Neural progenitor cell (in vitro differentiated cells): ENCODE measurements at regions not wholly inside any gene's neighbourhood (a gene's known extent, or its start where the extent isn't known, plus 50 kb on each side); places are given as distances from the start of the nearest gene placed in this dataset.

Experiments used
- DNase-seq: peaks from one replicate; pipeline ENCODE4 v3.0.0-alpha.2; 2016; ENCODE audit warnings: low spot score
- H2AFZ ChIP-seq: fragments of 200-600 bp; sonication (generic); replicated peaks from 2 replicates; pipeline ENCODE4 v1.6.1; 2016; ENCODE audit warnings: antibody characterized with exemption
- H3F3A ChIP-seq: fragments of 200-600 bp; sonication (generic); 2 replicates; pipeline ENCODE4 v1.6.1; 2016; ENCODE audit warnings: antibody characterized with exemption, low read depth
- H3K27ac ChIP-seq: fragments of 200-600 bp; sonication (generic); 2 replicates; pipeline ENCODE4 v1.5.1; 2016; ENCODE audit warnings: mild to moderate bottlenecking
- H3K27me3 ChIP-seq: fragments of 200-600 bp; sonication (generic); 2 replicates; pipeline ENCODE4 v1.6.1; 2016; ENCODE audit warnings: mild to moderate bottlenecking, moderate library complexity
- H3K36me3 ChIP-seq: fragments of 200-600 bp; sonication (generic); 2 replicates; pipeline ENCODE4 v1.5.1; 2016
- H3K4me1 ChIP-seq: fragments of 200-600 bp; sonication (generic); 2 replicates; pipeline ENCODE4 v1.6.1; 2016; ENCODE audit warnings: mixed run types
- H3K4me2 ChIP-seq: fragments of 200-600 bp; sonication (generic); 2 replicates; pipeline ENCODE4 v1.6.1; 2016
- H3K4me3 ChIP-seq: fragments of 200-600 bp; sonication (generic); 2 replicates; pipeline ENCODE4 v1.5.1; 2016
- H3K79me2 ChIP-seq: fragments of 200-600 bp; sonication (generic); 2 replicates; pipeline ENCODE4 v1.6.1; 2016; ENCODE audit warnings: low read depth
- H3K9ac ChIP-seq: fragments of 200-600 bp; sonication (generic); 2 replicates; pipeline ENCODE4 v1.6.1; 2016
- H3K9me3 ChIP-seq: fragments of 200-600 bp; sonication (generic); 2 replicates; pipeline ENCODE4 v1.5.1; 2016; ENCODE audit warnings: low read depth
- H4K20me1 ChIP-seq: fragments of 200-600 bp; sonication (generic); 2 replicates; pipeline ENCODE4 v1.6.1; 2016; ENCODE audit warnings: low read depth
- H3K27ac Mint-ChIP-seq: 3 replicates; pipeline ENCODE4 v1.8.0; 2021; ENCODE audit warnings: mixed read lengths
- H3K27me3 Mint-ChIP-seq: 2 replicates; pipeline ENCODE4 v1.8.0; 2022; ENCODE audit warnings: low read depth, mild to moderate bottlenecking, inconsistent platforms, moderate library complexity, mixed read lengths; ENCODE audit not compliant: insufficient read depth
- H3K36me3 Mint-ChIP-seq: 3 replicates; pipeline ENCODE4 v1.8.0; 2021; ENCODE audit warnings: mixed read lengths
- H3K4me1 Mint-ChIP-seq: 3 replicates; pipeline ENCODE4 v1.8.0; 2021; ENCODE audit warnings: mixed read lengths
- H3K4me3 Mint-ChIP-seq: 3 replicates; pipeline ENCODE4 v1.8.0; 2021; ENCODE audit warnings: mild to moderate bottlenecking, moderate library complexity, mixed read lengths
- H3K9me3 Mint-ChIP-seq: 3 replicates; pipeline ENCODE4 v1.8.0; 2020; ENCODE audit warnings: mixed read lengths
- EZH2 ChIP-seq: fragments of 200-600 bp; sonication (generic); IDR thresholded peaks from 2 replicates; pipeline ENCODE4 v1.6.1; 2017; ENCODE audit warnings: antibody characterized with exemption, mild to moderate bottlenecking, moderate library complexity
- EZH2phosphoT487 ChIP-seq: fragments of 200-600 bp; sonication (generic); IDR thresholded peaks from 2 replicates; pipeline ENCODE4 v1.6.1; 2017; ENCODE audit warnings: antibody characterized with exemption
- TF ChIP-seq, protein P1 (sequence below): fragments of 200-600 bp; sonication (generic); IDR thresholded peaks from 2 replicates; pipeline ENCODE4 v1.5.1; 2017; ENCODE audit warnings: antibody characterized with exemption, mild to moderate bottlenecking

DNA sequence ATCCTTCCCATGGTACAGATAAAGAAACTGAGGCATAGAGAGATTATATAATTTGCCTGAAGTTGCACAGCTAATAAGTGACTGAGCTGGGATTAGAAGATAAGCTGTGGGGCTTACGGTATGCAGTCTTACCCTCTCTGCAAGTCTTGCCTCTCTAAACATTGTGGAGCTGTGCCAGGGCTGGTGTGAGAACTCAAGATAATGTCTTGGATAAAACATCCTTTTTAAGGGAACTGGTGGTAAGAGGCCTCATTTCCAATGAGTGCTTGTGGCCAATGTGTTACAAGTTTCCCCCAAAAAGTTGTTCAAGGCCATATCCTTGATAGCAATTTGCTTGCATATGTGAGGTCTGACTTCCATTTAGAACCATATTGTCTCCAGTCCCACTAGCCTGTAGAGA is 84.3 kb upstream of the ETAA1 start:
- Histone ChIP-seq H3K27me3 (no peaks in the 10 kb centered on the region), H3K9ac (no peak overlapping the region), H4K20me1 (no peaks in the 10 kb centered on the region), H3K27ac (no peak overlapping the region), H2AFZ (no peak overlapping the region), H3K4me2 (no peak overlapping the region), H3K9me3 (no peaks in the 10 kb centered on the region), H3K4me3 (no peak overlapping the region), H3K4me1 (no peaks in the 10 kb centered on the region), H3K36me3 (no peaks in the 10 kb centered on the region), H3K79me2 (no peaks in the 10 kb centered on the region), H3F3A (no peaks in the 10 kb centered on the region)
- no peaks in the 10 kb centered on the region for H3K27me3 Mint-ChIP-seq
- TF ChIP-seq, protein P1, sequence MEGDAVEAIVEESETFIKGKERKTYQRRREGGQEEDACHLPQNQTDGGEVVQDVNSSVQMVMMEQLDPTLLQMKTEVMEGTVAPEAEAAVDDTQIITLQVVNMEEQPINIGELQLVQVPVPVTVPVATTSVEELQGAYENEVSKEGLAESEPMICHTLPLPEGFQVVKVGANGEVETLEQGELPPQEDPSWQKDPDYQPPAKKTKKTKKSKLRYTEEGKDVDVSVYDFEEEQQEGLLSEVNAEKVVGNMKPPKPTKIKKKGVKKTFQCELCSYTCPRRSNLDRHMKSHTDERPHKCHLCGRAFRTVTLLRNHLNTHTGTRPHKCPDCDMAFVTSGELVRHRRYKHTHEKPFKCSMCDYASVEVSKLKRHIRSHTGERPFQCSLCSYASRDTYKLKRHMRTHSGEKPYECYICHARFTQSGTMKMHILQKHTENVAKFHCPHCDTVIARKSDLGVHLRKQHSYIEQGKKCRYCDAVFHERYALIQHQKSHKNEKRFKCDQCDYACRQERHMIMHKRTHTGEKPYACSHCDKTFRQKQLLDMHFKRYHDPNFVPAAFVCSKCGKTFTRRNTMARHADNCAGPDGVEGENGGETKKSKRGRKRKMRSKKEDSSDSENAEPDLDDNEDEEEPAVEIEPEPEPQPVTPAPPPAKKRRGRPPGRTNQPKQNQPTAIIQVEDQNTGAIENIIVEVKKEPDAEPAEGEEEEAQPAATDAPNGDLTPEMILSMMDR, result no peak
- TF ChIP-seq EZH2phosphoT487, result no peak
- no peak for TF ChIP-seq EZH2
- no peak for DNase-seq
- H3K4me1 Mint-ChIP-seq, result peaks cover 11% of the 10 kb centered on the region
- no peaks in the 10 kb centered on the region for H3K9me3 Mint-ChIP-seq
- no peak overlapping the region for H3K27ac Mint-ChIP-seq
- no peaks in the 10 kb centered on the region for H3K36me3 Mint-ChIP-seq
- no peak overlapping the region for H3K4me3 Mint-ChIP-seq

DNA sequence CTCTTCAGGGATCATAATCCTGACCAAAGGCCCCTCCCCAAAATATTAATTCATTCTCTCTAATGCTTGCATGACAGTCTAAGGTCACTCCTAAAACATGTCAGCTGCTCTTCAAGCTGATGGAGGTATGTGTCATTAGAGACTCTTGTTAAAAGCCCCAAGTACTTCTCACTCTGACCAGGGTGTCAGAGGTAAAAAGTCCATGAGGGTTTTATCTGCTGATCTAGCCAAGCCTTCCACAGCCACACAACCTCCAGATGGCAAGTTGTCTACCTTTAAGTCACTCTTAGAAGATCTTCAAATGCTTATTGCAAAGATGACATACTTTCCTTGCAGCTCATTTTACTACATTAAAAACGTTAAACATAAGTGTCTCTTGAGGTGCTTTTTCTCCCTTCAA is 83.6 kb upstream of the ETAA1 start:
- Histone ChIP-seq H3K79me2 (no peaks in the 10 kb centered on the region), H3K4me3 (no peak overlapping the region), H4K20me1 (no peaks in the 10 kb centered on the region), H2AFZ (no peak overlapping the region), H3K9ac (no peak overlapping the region), H3K27ac (no peak overlapping the region), H3K36me3 (no peaks in the 10 kb centered on the region), H3K27me3 (no peaks in the 10 kb centered on the region), H3K9me3 (no peaks in the 10 kb centered on the region), H3K4me1 (peaks cover 5% of the 10 kb centered on the region), H3K4me2 (no peak overlapping the region), H3F3A (peaks cover 3% of the 10 kb centered on the region)
- no peak for DNase-seq
- Mint-ChIP-seq H3K36me3 (no peaks in the 10 kb centered on the region), H3K27ac (no peak overlapping the region), H3K9me3 (no peaks in the 10 kb centered on the region), H3K27me3 (no peaks in the 10 kb centered on the region), H3K4me1 (peaks cover 15% of the 10 kb centered on the region), H3K4me3 (no peak overlapping the region)
- TF ChIP-seq EZH2 (no peak), EZH2phosphoT487 (no peak)
- TF ChIP-seq, protein P1, result no peak

DNA sequence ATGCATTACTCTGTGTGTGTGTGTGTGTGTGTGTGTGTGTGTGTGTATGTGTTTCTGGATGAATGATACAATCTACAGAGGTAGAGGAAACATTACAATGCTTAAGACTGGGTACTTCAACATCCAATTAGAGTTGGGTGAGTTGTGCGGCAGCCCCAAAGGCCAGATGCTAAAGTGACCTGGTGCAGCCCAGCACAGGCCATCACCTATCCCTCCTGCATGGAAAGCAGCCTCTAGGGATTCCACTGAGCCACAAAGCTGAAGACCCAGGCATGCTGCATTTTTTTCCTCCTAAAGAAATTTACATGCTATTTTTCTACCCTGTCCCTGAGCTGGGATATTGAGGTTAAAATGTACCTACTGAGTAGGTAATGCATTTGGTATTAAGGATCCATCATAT is 79.1 kb upstream of the ETAA1 start:
- H3K4me1 Mint-ChIP-seq, result peaks cover 36% of the 10 kb centered on the region
- H3K36me3 Mint-ChIP-seq, result no peaks in the 10 kb centered on the region
- H3F3A ChIP-seq, result peaks cover 3% of the 10 kb centered on the region
- no peak overlapping the region for H3K9ac ChIP-seq
- DNase-seq, result peak; percentile 10
- H3K27ac Mint-ChIP-seq, result no peak overlapping the region
- H3K79me2 ChIP-seq, result no peaks in the 10 kb centered on the region
- H4K20me1 ChIP-seq, result no peaks in the 10 kb centered on the region
- no peak overlapping the region for H3K4me3 ChIP-seq
- no peak overlapping the region for H3K4me3 Mint-ChIP-seq
- no peaks in the 10 kb centered on the region for H3K27me3 ChIP-seq
- no peak overlapping the region for H2AFZ ChIP-seq
- peaks cover 30% of the 10 kb centered on the region for H3K4me1 ChIP-seq
- no peak for TF ChIP-seq EZH2phosphoT487
- no peak for TF ChIP-seq EZH2
- TF ChIP-seq, protein P1, result no peak
- H3K4me2 ChIP-seq, result no peak overlapping the region
- no peak overlapping the region for H3K27ac ChIP-seq
- no peaks in the 10 kb centered on the region for H3K9me3 Mint-ChIP-seq
- no peaks in the 10 kb centered on the region for H3K9me3 ChIP-seq
- H3K36me3 ChIP-seq, result no peaks in the 10 kb centered on the region
- peaks cover 4% of the 10 kb centered on the region for H3K27me3 Mint-ChIP-seq
